NCI-H1930 (cell line): ENCODE measurements at regions not wholly inside any gene's neighbourhood (a gene's known extent, or its start where the extent isn't known, plus 50 kb on each side); places are given as distances from the start of the nearest gene placed in this dataset.
A peak's percentile ranks its signal among the peaks of the same experiment; 100 is the strongest.

Experiments
- DNase-seq, 2 experiments: peaks; one replicate each; lab custom pipeline; 2025; lab: John Stamatoyannopoulos, UW

DNA sequence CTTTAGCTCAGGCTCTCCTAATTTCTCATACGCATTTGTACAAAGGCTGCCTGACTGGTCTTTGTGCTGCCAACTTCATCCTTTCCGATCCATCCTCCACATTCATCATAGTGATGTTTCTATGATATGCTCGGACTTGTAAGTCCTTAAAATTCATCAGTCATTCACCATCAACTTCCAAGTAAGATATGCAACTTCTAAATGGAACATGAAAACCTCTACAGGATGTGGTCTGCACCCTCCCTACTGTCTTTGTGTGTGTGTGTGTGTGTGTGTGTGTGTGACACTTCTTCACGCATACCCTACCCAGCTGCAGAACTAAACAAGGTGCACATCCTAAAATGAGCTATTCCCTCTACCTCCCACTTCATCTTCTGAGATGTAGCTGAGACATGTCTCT lies 397.9 kb upstream of the NR5A2 start:
- no peak for DNase-seq

DNA sequence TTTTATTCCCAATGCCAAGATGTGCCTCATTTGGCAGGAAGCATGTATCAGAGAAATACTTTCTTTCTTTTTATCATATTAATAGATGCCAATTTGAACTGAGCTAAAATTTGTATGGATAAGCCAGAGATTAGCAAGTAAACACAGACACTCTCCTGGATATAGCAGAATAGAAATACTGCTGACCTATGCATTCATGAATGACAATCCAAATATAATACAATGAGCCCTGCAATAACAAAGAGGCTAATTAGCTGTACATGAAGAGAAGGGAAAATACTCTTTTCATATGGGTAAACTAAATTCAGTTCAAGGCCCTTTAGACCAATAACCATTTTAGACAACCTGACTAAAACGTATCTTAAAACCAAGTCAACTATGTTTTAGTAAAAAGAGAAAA lies 388.1 kb upstream of the NR5A2 start:
- DNase-seq = no peak

DNA sequence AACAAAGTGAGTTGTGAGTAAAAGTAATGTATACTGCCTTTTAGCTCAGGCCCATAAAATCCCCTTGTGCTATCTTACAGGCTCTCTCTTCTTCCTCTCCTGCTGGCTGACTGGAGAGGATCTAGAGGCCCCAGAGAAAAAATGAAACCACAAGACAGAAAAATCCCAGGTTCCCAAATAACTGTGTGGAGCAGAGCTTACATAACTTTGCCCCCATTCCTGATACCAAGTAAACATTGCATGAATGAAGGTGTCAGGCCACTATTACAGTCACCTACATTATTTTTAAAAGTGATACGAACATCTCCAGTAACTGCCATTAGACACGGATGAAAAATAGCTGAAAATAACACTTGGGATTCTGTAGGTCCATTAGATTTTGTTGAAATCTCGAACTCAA lies 386.0 kb upstream of the NR5A2 start:
- no peak for DNase-seq

DNA sequence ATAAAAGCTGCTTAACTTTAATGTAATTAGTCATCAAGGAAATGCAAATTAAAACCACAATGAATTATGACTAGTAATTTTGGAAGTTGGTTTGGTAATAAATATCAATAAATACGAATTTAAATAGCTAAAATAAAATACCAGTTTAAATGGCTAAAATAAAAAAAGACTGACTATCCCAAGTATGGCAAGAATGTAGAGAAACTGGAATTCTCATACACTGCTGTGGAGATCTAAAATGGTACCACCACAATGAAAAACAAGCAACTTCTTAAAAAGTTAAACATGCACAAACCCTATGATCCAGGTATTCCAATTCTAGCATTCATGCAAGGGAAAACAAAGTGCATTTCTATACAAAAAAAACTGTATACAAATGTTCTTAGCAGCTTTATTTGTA lies 382.6 kb upstream of the NR5A2 start:
- DNase-seq = no peak

DNA sequence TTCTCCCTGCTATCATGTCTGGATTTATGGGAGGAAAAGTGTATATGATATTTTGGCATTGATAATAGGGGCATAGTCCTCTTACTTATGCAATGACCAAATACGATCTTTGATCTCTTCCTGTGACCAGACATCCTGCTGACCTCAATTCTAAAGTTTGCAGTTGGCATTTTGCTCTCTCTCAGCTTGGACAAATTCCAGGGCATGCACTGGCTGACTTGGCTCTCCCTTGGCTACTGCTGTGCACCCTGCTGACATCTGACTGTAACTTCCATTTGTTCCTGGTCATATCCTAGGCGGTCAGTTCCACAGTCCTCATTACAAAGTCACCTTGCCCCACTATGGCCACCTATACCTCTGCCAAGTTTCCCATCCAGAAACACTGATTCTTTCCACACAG lies 380.7 kb upstream of the NR5A2 start:
- no peak for DNase-seq

DNA sequence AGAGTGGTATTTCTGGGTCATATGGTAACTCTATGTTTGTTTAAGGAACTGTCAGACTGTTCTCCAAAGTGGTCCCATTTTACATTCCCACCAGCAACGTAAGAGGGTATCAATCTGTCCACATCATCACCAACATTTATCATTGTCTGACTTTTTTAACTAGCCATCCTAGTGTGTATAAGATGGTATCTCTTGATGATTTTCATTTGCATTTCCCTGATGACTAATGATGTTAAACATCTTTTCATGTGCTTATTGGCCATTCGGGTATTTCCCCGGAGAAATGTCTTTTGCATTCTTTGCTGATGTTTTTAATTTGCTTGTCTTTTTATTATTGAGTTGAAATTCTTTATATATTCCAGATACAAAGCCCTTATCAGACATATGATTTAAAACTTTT lies 370.1 kb upstream of the NR5A2 start:
- DNase-seq = no peak

DNA sequence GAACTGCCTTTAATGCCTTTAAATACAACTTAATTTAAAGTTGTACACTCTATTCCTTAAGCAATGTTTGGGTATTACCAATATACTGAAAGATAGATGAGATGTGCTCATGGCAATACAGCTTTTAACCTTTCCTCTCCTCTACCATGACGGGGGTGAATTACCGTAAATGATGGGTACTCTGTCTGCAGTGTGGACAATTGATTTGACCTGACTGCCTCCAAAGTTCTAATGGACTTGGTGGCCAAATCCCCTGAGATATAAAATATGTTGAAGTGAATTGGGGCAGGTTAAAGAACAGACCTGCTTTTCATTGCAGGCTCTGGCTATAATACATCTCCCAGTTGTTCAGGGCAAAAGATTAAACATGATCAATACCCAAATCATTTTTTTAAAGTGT lies 367.4 kb upstream of the NR5A2 start:
- no peak for DNase-seq

DNA sequence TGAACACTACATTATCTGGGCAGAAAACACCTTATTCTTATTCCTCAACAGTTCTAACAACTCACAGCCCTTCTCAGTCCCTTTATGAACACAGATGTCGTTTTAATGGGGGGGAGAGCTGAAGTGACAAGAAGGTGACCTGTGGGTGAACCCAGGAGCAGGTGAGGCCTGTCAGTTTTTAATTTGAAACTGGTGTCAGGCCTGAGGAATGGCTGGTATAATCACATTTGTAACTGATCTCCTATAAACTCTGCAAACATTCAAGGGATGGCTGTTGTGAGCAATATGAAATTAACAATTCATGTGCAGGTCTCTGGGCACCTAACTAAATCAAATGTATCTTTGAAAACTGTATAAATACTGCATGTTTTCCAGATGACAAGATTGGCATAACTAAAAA lies 362.1 kb upstream of the NR5A2 start:
- DNase-seq = no peak

DNA sequence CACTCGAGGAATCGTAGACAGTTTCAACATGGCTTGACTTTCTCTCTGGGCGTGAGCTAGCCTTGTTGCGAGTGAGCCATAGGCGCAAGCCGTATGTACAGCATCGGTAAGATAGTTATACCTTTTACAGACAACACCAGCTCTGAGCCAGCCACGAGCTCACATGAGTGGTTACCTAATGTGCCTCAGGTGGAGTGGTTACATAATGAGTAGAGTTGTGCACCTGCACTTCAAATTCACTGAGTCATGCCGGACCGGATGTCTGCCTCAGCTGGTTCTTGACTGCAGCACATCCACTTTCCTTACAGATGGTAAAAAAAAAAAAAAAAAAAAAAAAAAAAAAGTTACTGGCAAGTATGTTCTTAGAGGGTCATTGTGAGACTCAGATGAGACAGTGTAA lies 360.4 kb upstream of the NR5A2 start:
- DNase-seq = no peak

DNA sequence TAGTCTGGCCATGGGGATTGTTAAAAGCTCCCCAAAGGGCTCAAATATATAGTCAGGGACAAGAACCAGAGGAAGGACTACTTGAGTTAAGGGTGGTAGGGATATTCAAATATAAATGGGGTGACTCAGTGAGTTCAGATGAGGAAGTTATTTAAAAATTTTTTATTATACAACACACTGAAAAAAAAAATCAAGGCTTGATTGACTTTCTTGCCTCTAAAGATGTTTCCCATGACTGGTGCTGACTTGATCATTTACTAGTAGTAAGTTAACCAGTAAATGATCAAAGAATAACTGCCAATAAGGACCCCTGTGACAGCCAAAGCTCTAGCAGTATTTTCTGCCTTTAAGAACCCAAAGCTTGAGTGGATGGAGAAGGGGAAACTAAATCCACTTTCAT lies 357.6 kb upstream of the NR5A2 start:
- no peak for DNase-seq

DNA sequence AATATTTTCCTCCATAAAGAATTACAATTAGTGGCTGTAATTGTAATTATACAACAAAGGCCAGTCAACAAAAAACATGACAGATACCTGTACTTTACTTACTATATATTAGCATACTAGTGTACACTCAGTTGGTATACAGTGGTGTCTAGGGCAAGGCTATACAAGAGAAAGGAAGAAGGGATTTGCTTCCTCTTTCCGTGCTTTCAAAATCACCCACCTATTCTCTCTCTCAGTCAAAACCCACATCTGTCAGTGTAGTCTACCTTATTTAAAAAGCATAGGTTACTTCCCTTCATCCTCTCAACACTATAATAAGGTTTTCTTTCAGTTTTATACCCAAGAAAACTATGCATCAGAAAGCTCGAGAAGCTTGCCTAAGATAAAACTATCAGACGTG lies 355.8 kb upstream of the NR5A2 start:
- no peak for DNase-seq

DNA sequence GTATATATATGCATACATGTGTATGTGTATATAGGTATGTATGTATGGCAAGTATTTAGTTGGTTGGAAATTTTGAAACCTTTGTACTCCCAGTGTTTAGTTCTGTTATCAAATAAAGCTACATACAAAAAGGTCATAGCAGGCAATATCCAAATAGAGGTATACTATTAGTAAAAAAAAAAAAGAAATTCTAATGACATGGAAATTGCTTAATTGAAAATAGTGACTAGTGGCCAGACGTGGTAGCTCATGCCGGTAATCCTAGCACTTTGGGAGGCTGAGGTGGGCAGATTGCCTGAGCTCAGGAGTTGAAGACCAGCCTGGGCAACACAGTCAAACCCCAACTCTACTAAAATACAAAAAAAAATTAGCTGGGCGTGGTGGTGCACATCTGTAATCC lies 351.6 kb upstream of the NR5A2 start:
- no peak for DNase-seq

DNA sequence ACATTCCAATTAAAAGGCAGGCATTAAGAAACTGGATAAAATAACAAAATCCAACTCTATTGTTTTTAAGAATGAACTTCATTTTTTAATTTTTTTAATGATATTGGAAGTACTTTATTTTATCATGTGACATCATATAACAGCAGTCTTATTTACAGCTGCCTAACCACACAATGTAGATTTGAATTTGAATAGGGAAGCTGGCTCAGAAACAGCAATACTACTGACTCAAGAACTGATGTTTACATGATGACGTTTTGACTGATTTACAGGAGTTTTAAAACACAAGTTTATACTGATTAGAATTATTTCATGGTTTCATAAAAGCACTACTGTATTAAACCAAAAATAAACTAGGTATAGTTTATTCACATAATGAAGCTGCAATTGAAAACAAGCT lies 348.7 kb upstream of the NR5A2 start:
- DNase-seq = no peak

DNA sequence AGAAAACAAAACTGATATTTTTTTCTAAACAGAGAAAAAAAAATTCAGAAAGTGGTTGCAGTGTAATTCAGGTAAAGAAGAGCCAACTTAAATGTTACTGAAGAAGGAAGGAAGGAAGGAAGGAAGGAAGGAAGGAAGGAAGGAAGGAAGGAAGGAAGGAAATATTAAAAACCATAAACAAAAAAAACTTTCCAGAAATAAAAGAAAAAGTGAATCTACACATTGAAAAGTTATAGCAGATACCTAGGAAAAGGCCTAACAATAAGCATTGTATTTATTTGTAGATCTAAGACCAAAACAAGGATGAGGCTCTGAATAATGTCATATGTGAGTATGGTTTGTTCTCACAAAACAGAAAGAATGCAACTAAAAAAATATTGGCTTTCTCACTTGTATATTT lies 345.4 kb upstream of the NR5A2 start:
- DNase-seq = no peak

DNA sequence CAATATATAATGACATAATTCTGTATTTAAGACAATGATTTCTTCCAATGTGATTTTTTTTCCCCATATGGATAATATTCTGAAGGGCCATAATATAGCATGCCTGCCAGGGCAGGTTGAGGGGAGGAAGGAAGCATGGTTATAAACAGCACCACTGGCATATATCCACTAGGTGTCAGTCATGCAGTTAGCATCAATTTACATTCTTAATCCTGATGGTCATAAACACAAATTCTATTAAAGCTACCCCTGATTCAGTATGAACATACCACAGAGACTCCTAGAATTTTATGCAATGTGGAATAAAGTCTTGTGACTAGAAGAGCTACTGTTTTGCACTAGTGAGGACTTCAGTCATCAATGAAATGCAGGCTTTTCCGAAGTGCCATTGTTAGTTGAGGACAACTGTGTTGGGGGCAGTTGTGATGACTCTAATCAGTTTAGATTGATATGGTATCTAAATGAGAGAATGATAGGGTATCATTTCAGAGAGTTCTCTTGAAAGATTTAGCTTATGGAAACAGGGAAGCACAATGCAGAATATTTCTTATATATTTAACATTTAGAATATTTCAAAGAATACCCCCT lies 342.7 kb upstream of the NR5A2 start:
- peak; percentile 5 to 35 for DNase-seq

DNA sequence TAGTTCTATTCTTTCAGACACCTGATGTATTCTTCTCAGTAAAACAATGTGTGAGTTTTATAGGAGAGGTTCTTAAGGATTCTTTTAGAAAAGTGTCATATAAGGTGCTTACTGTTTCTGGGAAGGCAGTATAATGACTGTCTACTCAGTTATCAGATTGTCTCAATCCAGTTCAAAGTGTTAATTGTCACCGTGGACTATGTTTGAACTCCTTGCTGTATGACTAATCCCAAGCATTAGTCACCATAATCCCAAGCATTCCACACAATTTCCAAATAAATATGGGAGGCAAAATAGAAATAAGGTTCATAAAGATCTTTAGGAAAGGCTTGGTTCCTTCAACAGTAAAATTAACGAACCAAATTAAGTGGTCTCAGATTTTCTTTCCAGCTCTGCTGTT lies 342.1 kb upstream of the NR5A2 start:
- no peak for DNase-seq

DNA sequence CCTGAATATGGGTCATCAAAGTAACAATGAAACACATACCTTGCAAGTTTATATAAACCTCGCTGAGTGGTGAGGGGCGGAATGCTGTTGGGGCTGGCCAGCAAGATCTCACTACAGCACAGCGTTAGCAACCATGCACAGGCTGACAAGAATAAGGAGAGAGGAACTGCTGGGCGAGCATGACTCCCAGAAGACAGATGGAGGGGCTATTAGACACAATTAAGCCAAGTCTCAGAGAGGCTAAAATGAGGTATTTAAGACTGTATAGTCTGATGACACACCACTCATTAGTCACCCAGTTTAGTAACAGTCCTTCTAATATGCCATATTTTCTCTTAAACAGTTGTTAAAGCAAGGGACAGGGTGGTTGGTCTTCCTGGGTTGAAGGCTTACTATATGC lies 340.2 kb upstream of the NR5A2 start:
- no peak for DNase-seq

DNA sequence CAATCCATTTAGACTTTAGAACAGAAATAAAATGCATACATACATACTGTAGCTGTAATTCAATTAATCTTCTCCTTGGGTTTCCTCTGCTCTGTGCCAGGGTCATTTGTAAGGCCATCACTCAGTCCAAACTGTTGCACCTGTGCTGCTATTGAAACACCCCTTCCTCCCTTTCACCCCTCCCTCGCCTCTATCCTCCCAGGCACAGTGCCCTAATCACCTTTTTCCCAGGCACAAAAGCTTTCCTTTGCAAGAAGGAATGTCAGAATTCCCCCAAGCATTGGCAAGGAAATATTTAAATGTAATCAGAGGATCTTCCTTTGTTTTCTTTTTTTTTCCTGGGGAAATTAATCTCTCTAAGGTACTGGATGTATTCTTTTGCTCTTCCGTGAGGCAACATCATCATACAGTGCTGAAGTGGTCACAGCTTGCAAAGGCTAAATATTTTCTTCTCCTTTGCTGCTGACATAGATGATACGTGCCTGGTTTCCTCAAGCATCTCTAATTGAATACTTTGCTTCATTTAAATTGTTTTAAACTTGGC lies 339.3 kb upstream of the NR5A2 start:
- DNase-seq = no peak

DNA sequence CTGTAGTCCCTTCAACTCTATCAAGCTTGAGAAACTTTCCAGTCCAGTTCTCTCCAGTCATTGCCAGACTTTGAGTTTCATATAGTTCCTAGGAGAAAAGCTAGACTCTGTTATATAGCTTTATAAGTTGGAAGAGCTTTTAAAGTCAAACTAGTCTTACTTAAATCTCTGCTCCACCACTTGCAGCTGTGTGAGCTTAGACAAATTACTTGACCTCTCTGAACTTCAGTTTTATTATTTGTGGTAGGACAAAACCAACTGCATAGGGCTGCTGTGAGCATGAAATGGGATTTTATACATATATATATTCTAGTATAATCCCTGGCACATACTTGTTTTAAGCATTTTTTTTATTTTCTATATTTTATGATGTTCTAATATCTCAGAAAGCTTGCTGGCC lies 338.7 kb upstream of the NR5A2 start:
- no peak for DNase-seq

DNA sequence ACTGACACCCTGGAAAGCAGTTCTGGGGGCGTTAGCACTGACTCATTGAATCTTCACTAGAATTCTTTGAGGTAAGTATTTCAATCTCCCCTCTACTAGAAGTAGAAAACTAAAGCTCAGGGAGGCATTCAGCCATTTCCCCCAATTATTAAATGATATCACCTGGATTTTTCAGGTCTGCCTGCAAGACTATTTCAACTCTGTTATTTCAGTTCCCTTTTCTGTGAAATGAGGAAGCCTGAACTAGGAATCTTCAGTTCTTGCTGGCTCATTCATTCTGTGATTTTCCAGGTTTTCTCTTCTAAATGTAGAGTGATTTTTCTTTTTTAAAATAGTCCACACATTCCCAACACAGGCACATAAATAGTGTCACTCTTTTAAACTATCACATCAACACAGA lies 337.0 kb upstream of the NR5A2 start:
- DNase-seq = no peak

DNA sequence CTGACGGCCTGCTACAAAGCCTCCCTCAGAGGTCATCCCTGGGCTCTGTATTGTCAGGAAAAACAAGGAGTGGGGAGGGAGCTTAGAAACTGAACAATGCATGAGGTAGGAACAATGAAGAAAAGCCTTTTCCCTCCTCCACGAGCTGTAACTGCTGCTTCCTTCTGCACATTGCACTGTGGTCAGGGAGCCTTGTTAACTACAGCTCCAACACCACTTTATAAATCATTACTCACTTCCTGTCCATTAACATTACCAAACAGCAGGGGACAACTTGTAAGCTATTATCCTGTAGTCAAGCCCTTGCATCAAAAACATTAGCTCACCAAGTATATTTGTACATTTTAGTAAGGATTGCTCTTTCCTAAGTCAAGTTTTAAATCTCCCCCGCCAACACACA lies 336.0 kb upstream of the NR5A2 start:
- DNase-seq = no peak

DNA sequence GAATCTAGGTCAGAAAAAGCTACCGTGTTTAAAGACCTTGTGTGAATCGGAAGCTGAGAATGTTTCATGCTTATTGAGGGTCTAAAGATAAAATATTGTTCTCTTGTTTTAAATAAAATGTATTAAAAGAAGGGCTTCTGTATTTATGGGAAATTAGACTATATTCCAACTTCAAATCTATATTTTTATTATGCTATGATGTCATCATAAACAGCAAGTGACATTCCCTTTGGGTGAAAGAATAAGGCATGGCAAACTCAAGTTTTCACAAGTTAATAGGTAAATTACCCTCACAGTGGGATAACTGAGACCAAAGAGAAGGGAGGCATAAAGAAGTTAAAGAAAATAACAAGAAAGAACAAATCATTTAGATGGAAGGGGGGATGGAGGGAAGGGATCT lies 333.8 kb upstream of the NR5A2 start:
- no peak for DNase-seq

DNA sequence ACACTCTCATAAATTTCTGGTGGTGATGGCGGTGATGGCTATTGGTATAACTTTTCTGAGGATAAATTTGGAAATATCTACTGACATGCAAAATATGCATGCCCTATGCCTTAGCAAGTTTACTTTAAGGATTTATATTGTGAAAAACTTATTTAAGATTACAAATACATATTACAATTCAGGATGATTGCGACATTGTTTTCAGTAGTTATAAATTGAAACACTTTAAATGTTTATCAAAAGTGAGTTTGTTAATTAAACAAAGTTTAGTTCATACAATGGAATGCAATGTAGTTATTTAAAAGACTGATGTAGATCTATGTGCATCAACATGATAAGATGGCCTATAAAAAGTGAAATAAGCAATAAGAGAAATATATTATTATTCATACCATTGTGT lies 331.3 kb upstream of the NR5A2 start:
- DNase-seq = no peak

DNA sequence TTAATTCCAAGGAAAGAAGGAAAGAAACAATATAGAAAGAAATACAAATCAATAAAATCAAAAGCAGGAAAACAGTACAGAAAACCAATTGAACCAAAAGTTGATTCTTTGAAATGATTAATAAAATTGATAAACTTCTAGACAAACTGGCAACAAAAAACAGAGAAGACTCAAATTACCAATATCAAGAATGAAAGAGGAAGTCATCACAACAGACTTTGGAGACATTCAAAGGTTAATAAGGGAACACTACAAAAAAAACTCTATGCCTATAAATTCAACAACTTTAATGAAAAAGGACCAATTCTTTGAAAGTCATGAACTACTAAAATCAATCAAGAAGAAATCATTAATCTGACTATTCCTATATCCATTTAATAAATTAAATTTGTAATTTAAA lies 329.3 kb upstream of the NR5A2 start:
- DNase-seq = no peak

DNA sequence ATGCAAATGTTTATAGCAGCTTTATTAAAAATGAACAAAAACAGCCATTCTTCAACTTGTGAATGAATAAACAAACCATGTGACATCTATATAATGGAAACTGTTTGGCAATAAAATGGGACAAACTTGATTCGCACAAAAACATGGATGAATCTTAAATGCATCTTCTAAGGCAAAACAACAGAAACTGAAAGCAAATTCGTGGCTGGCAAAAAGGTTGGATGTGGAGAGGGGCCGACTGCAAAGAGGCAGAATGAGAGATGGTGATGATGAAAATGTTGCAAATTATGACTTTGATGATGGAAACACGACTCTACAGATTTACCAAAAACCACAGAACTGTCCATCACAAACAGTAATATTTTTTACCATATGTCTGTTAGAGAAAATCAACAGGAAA lies 327.0 kb upstream of the NR5A2 start:
- DNase-seq = no peak
